HG03558 (cell line): ENCODE measurements at regions not wholly inside any gene's neighbourhood (a gene's known extent, or its start where the extent isn't known, plus 50 kb on each side); places are given as distances from the start of the nearest gene placed in this dataset.
"Not testable (repeated sequence)": the region's sequence is repeated elsewhere in the genome, so short reads cannot be mapped to it uniquely, and the experiment has no call there.

ENCODE experiments used
- ATAC-seq: cut with Tn5 transposase; IDR thresholded peaks from one replicate; pipeline ENCODE4 v1.9.1; 2021; ENCODE audit warnings: moderate number of reproducible peaks; ENCODE audit not compliant: unreplicated experiment; ENCODE audit errors: extremely low read depth

DNA sequence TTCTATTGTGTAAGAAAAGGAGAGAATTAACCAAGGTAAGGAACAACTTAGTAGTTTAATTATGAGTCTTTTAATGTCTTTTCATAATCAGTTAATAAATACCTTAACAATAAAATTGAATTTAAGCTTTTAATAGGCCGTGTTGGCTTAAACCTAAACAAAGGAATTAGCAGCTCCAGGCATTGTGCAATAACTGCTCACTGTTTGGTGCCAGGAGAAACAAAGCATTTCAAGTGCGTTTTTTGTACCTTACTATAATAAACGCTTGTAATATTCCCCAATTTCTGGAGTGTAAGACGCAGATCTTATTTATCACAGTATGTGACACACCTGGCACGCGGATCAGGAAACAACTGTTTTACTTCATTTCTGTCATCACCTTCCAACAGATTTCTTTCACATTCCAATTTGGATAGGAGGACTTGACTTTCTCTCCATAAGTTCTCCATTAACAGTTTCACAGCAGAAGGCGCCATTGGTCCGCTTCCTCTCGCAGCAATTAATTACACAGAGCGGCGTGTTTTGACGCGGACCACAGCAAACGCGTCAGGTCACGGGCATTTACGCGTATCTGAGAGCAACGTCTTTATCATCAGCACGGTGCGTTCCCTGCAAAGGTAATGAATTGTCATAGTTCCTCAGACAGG is 335.8 kb upstream of the NT5E start:
- no peak for ATAC-seq

- no peak for ATAC-seq
Measured at GRCh38 chr6:85112540-85112939, 337.3 kb upstream of the NT5E start.

- ATAC-seq = no peak
Measured at GRCh38 chr6:85111481-85112011, 338.3 kb upstream of the NT5E start.

GRCh38 chr6:85110943-85111342 is 338.9 kb upstream of the NT5E start:
- ATAC-seq = no peak

- ATAC-seq = no peak
Measured at GRCh38 chr6:85107701-85108100, 342.2 kb upstream of the NT5E start.

DNA sequence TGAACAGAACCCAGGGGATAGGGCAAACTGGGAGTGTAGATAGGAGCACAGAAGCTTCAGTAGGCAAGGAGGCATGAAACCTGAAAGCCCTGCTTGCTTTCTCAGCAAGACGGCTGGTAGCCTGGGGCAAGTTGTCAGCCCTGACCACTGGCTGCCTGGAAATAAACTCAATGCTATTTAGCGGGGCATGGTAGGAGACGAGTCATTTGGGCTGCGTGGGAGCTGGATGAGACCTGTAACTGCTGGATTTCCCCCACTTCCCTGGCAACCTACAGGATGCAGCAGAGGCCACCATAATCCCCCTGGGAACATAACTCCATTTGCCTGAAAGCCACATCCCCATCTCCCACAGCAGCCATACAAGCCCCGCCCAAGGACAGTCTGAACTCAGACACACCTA is 332.6 kb upstream of the TBX18 start:
- ATAC-seq = no peak

DNA sequence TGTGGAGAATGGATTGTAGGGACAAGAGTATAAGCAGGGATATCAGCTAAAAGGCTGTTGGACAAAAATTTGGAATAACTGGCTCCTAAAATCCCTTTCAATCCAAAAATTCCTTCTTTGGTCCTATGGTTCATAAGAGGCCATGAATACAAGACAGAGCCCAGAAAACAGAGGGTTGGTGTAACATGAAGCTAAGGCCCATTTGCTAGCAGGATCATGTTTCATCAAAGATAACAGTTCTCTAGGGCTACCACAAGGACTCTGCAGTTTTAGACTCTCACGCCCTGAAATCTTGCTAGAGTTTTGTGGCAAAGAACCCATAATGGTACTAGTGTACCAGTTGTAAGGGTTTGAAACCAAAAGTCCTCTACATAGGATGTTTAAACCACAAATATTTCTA is 327.8 kb upstream of the TBX18 start:
- no peak for ATAC-seq

GRCh38 chr6:85089255-85089654 is 324.9 kb upstream of the TBX18 start:
- no peak for ATAC-seq

DNA sequence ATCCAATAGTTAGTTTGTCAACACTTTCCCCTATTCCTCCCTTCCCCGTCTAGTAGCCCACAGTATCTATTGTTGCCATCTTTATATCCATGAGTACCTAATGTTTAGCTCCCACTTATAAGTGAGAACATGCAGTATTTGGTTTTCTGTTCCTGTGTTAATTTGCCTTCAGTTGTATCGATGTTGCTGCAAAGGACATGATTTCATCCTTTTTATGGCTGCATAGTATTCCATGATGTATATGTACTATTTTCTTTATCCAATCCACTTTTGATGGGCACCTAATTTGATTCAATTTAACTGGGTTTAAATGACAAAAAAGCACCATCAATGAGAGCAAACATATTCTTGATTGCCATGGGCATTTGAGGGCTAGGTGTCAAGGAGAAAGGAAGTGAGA is 321.5 kb upstream of the TBX18 start:
- no peak for ATAC-seq

GRCh38 chr6:85081102-85081501 is 316.7 kb upstream of the TBX18 start:
- no peak for ATAC-seq

DNA sequence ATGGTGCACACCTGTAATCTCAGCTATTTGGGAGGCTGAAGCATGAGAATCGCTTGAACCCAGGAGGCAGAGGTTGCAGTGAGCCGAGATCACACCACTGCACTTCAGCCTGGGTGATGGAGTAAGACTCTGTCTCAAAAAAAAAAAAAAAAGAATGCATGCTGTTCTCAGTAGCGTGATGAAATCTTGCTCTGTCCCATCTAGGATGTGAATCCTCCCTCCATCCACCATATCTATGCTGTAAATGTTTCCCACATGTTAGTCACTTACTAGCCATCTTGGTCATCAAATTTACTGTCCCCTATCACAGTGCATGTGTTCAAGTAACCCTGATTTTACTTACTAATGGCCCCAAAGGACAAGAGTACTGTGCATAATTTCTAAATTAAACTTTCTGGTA is 315.4 kb upstream of the TBX18 start:
- ATAC-seq = no peak

- ATAC-seq = no peak
Measured at GRCh38 chr6:85078058-85078457, 313.7 kb upstream of the TBX18 start.

DNA sequence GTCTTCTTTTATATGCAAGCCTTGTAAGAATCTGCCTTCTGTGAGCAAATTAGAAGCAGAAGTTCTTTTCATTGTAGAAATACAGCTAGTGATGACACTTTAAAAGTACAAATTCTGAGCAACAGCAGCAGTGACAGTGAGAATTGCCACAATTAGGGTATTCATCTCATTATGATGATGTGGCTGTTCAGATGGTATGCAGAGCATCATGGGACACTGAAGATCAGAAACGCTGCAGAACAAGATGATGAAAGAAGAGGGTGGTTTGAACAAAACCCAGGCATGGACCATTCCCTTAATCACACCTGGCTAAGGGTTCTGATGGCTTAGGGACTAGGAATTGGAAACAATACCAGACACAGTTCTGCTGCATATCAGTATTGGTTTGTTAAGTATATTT is 312.7 kb upstream of the TBX18 start:
- no peak for ATAC-seq

DNA sequence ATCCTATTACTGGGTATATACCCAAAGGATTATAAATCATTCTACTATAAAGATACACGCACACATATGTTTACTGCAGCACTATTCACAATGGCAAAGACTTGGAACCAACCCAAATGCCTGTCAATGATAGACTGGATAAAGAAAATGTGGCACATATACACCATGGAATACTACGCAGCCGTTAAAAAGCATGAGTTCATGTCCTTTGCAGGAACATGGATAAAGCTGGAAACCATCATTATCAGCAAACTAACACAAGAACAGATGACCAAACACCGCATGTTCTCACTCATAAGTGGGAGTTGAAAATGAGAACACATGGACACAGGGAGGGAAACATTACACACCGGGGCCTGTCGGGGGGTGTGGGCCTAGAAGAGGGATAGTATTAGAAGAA is 307.4 kb upstream of the TBX18 start:
- not testable (repeated sequence) for ATAC-seq

DNA sequence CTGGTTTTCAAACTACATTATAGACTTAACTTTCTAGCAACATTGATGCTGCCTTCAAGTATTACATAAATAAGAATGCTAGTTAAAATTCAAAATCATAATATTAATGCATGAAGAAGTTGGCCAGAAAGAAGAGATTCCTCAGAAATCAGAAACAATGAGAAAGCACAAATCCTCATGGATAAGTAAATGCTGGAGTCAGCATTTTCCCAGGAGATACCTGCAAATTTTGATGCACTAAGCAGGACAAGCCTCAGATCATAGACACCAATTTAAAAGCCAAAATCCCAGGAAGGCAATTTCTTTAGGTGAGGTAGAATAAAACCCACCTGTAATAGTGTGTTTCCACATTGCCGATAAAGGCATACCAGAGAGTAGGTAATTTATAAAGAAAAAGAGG is 305.2 kb upstream of the TBX18 start:
- ATAC-seq = no peak

DNA sequence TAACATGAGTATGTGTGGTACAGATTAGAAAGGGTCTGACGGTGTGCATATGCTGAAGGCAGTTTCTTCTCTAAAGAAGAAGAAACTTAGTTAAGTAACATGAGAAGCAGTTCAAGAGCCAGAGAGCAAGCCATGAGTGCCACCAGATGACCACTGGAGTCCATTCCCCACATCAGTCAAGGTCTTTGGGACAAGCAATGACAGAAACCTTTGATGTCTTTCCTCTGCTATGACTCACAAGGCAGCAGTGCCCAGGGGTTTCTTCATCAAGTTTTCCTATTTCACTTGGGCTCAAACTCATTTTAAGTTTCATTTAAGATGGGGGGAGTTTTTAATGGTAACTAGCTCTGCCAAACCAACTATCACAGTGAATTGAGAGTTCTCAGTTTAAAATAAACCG is 303.8 kb upstream of the TBX18 start:
- no peak for ATAC-seq

DNA sequence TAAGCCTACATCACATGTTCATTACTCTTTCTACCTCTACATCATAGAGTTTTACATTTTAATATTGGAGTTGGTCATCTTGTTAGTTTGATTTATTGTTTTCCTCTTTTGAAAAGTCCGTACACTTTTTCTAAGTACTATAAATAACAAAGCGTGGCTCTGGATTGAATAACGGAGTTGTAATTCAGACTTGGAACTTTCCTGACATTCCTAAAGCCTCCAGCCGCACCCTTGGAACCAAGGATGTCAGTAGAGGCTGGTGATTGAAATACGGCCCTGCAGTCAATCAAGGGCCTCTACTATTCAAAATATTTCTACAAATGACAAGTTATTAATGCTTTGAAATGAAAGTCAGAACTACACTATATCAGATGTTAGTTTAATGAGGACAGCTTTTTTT is 301.9 kb upstream of the TBX18 start:
- no peak for ATAC-seq

GRCh38 chr6:85065831-85066230 is 301.4 kb upstream of the TBX18 start:
- no peak for ATAC-seq

GRCh38 chr6:85063611-85064010 is 299.2 kb upstream of the TBX18 start:
- no peak for ATAC-seq

GRCh38 chr6:85062884-85063283 is 298.5 kb upstream of the TBX18 start:
- ATAC-seq = no peak

- ATAC-seq = no peak
Measured at GRCh38 chr6:85058806-85059205, 294.4 kb upstream of the TBX18 start.

GRCh38 chr6:85050149-85050548 is 285.8 kb upstream of the TBX18 start:
- no peak for ATAC-seq

DNA sequence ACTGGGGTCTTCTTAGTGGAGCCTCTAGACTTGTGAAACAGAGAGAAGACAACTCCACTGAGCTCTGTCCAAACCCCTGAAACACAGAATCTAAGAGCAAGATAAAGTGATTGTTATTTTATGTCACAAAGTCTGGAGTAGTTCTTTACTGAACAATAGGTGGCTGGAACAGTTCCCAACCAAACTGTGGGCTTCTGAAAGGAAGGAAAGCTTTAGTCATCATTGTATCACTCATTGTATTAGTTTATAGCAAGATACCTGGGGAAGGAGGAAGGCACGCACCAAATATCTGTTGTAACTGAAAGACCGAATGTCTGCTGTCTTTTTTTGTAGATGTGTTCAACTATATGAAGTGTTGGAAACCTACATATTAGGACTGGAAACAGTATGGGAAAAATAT is 284.9 kb upstream of the TBX18 start:
- no peak for ATAC-seq
